ENCODE measurements at regions not wholly inside any gene's neighbourhood (a gene's known extent, or its start where the extent isn't known, plus 50 kb on each side); places are given as distances from the start of the nearest gene placed in this dataset.

DNA sequence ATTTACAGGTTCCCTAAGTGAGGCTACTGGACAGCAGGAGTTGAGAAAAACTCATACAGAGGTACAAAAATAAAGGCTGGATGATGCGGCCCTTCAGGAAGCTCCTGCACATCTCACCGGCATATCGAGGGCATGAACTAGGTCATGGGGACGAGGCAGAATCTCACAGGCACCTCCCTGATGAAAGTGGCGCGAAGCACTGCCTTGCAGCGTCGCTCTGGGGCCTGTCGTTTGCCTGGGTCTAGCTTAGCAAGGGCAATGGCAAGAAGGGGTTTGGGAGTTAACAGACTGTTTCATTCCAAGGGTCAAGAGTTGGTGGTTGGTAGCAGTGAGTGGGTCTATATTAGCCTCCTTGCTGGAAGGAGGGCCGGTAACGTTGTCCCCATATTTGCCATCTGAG is 103.5 kb upstream of the IRF2BP2 start:
- ATAC-seq (no peak), DNase-seq (ENCODE audit: low read depth, low spot score) (no peak)
- in situ Hi-C loops (cut with HindIII; ENCODE audit: low pct_unique_long_range_greater_than_20kb, low sequenced_read_pairs) (no loop called here), intact Hi-C loops (cut with micrococcal nuclease; ENCODE audit: unreplicated experiment) (no loop called here)
- POLR2A ChIA-PET, result no interaction called here
- BruUV-seq (replicated peaks), result no TSS peak
- Histone ChIP-seq H3K4me1 (ENCODE audit: control insufficient read depth, insufficient read depth, low read length) (peaks cover 26% of the 10 kb centered on the region), H3K27me3 (ENCODE audit: control insufficient read depth, insufficient read depth, low read length) (no peaks in the 10 kb centered on the region), H3K9me3 (ENCODE audit: control insufficient read depth, insufficient read depth, low read depth, low read length) (peaks cover 3% of the 10 kb centered on the region; the same call in 1 of the 2 replicates), H3K27ac (ENCODE audit: low read length) (peak overlapping the region; percentile 95), H3K4me3 (ENCODE audit: low read depth in 2 of 2, low read length in 2 of 2) (no peak overlapping the region), H3K36me3 (ENCODE audit: control insufficient read depth, insufficient read depth, low read length) (no peaks in the 10 kb centered on the region)
- TF ChIP-seq POLR2AphosphoS5 (IDR thresholded peaks at IDR 0.05; ENCODE audit: low read depth, low read length) (no peak), TCF7L2 (IDR thresholded peaks at IDR 0.05; ENCODE audit: low read depth, low read length) (no peak), SIN3A (IDR thresholded peaks at IDR 0.05; ENCODE audit: borderline replicate concordance, insufficient read depth, low read depth, low read length) (no peak)
- TF ChIP-seq, protein P1, sequence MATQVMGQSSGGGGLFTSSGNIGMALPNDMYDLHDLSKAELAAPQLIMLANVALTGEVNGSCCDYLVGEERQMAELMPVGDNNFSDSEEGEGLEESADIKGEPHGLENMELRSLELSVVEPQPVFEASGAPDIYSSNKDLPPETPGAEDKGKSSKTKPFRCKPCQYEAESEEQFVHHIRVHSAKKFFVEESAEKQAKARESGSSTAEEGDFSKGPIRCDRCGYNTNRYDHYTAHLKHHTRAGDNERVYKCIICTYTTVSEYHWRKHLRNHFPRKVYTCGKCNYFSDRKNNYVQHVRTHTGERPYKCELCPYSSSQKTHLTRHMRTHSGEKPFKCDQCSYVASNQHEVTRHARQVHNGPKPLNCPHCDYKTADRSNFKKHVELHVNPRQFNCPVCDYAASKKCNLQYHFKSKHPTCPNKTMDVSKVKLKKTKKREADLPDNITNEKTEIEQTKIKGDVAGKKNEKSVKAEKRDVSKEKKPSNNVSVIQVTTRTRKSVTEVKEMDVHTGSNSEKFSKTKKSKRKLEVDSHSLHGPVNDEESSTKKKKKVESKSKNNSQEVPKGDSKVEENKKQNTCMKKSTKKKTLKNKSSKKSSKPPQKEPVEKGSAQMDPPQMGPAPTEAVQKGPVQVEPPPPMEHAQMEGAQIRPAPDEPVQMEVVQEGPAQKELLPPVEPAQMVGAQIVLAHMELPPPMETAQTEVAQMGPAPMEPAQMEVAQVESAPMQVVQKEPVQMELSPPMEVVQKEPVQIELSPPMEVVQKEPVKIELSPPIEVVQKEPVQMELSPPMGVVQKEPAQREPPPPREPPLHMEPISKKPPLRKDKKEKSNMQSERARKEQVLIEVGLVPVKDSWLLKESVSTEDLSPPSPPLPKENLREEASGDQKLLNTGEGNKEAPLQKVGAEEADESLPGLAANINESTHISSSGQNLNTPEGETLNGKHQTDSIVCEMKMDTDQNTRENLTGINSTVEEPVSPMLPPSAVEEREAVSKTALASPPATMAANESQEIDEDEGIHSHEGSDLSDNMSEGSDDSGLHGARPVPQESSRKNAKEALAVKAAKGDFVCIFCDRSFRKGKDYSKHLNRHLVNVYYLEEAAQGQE (IDR thresholded peaks at IDR 0.05; ENCODE audit: insufficient read depth in 1 of 2, low read depth in 2 of 2, low read length in 1 of 2), result no peak
- TF ChIP-seq, protein P2, sequence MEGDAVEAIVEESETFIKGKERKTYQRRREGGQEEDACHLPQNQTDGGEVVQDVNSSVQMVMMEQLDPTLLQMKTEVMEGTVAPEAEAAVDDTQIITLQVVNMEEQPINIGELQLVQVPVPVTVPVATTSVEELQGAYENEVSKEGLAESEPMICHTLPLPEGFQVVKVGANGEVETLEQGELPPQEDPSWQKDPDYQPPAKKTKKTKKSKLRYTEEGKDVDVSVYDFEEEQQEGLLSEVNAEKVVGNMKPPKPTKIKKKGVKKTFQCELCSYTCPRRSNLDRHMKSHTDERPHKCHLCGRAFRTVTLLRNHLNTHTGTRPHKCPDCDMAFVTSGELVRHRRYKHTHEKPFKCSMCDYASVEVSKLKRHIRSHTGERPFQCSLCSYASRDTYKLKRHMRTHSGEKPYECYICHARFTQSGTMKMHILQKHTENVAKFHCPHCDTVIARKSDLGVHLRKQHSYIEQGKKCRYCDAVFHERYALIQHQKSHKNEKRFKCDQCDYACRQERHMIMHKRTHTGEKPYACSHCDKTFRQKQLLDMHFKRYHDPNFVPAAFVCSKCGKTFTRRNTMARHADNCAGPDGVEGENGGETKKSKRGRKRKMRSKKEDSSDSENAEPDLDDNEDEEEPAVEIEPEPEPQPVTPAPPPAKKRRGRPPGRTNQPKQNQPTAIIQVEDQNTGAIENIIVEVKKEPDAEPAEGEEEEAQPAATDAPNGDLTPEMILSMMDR (IDR thresholded peaks at IDR 0.05), result no peak
- CTCF ChIA-PET, result interaction anchor here (0.6 kb wide), 1 partner anchor 102 kb away, joined by 4 read pairs; no protein-coding TSS in a partner anchor

DNA sequence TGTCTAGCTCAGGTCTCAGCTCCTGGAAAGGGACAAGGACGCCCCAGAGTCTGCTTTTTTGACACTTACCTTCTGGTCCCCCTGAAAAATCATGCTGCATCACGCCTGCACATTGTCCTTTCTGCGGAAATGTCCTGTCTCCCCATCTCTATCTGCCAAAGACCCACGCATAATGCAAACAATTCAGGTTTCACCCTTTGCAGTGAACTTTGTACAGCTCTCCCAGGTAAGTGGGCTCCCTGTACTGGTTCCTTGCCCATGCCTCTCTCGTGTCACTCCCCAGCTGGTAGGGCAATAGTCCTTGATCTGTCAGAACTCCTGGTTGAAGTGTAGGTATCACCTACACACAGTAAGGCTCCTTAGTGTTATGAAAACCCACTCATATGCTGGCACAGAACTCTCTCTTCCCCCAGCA is 102.9 kb upstream of the IRF2BP2 start:
- no peak for TF ChIP-seq TCF7L2 (IDR thresholded peaks at IDR 0.05; ENCODE audit: low read depth, low read length)
- TF ChIP-seq, protein P2 (IDR thresholded peaks at IDR 0.05), result no peak
- no peak for TF ChIP-seq SIN3A (IDR thresholded peaks at IDR 0.05; ENCODE audit: borderline replicate concordance, insufficient read depth, low read depth, low read length)
- no peak for TF ChIP-seq POLR2AphosphoS5 (IDR thresholded peaks at IDR 0.05; ENCODE audit: low read depth, low read length)
- TF ChIP-seq, protein P1 (IDR thresholded peaks at IDR 0.05; ENCODE audit: insufficient read depth in 1 of 2, low read depth in 2 of 2, low read length in 1 of 2), result no peak
- Histone ChIP-seq H3K27me3 (ENCODE audit: control insufficient read depth, insufficient read depth, low read length) (no peaks in the 10 kb centered on the region), H3K9me3 (ENCODE audit: control insufficient read depth, insufficient read depth, low read depth, low read length) (peaks cover 3% of the 10 kb centered on the region; the same call in 1 of the 2 replicates), H3K4me1 (ENCODE audit: control insufficient read depth, insufficient read depth, low read length) (peaks cover 20% of the 10 kb centered on the region), H3K4me3 (ENCODE audit: low read depth in 2 of 2, low read length in 2 of 2) (no peak overlapping the region), H3K27ac (ENCODE audit: low read length) (peak overlapping the region; percentile 95), H3K36me3 (ENCODE audit: control insufficient read depth, insufficient read depth, low read length) (no peaks in the 10 kb centered on the region)
- ATAC-seq (no peak), DNase-seq (ENCODE audit: low read depth, low spot score) (no peak)
- no TSS peak for BruUV-seq (replicated peaks)
- in situ Hi-C loops (cut with HindIII; ENCODE audit: low pct_unique_long_range_greater_than_20kb, low sequenced_read_pairs) (no loop called here), intact Hi-C loops (cut with micrococcal nuclease; ENCODE audit: unreplicated experiment) (no loop called here)
- POLR2A ChIA-PET, result no interaction called here
- CTCF ChIA-PET, result no interaction called here

All from Panc1 (cell line).